Skeletal muscle satellite cell (primary cell): ENCODE measurements at regions not wholly inside any gene's neighbourhood (a gene's known extent, or its start where the extent isn't known, plus 50 kb on each side); places are given as distances from the start of the nearest gene placed in this dataset.
"Not testable (repeated sequence)": the region's sequence is repeated elsewhere in the genome, so short reads cannot be mapped to it uniquely, and the experiment has no call there.

Experiments
- H3K27me3 ChIP-seq: 2 replicates; pipeline ENCODE4 v1.7.0; 2013; ENCODE audit warnings: low read length; ENCODE audit not compliant: control insufficient read depth, insufficient read depth
- H3K36me3 ChIP-seq: 2 replicates; pipeline ENCODE4 v1.7.0; 2013; ENCODE audit warnings: mild to moderate bottlenecking, control low read depth, low read length; ENCODE audit not compliant: insufficient read depth
- H3K4me1 ChIP-seq: 2 replicates; pipeline ENCODE4 v1.7.0; 2013; ENCODE audit warnings: low read length; ENCODE audit not compliant: control insufficient read depth, insufficient read depth
- H3K4me2 ChIP-seq: 2 replicates; pipeline ENCODE4 v1.7.0; 2013; ENCODE audit warnings: mild to moderate bottlenecking, low read length
- H3K4me3 ChIP-seq: 2 replicates; pipeline ENCODE4 v1.7.0; 2013; ENCODE audit warnings: low read length
- H3K9ac ChIP-seq: 2 replicates; pipeline ENCODE4 v1.7.0; 2013; ENCODE audit warnings: mild to moderate bottlenecking, low read depth, low read length, moderate library complexity
- H3K9me3 ChIP-seq: replicated peaks from 2 replicates; pipeline ENCODE4 v1.7.0; 2013; ENCODE audit warnings: mild to moderate bottlenecking, control low read depth, low read length

DNA sequence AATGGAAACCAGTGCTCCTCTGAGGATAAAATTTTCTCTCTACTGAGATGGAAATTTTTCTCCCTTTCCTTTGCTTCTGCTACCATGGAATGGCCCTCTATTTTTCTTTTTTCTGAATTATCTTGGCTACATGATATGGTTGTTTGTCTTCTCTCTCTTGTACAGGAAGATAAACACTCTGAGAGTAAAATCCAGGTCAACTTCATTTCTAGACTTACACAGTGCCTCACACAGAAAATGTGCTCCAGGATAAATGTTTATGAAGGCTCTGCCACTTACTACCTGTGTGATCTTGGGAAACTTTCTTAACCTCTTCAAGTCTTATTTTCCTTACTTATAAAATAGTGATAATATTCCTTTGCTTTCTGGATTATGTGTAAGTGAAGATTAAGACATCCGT, 153.9 kb downstream of the PRELID2 start:
- H3K36me3 ChIP-seq = no peaks in the 10 kb centered on the region
- no peaks in the 10 kb centered on the region for H3K9me3 ChIP-seq
- H3K4me2 ChIP-seq = peak overlapping the region; percentile 29
- H3K27me3 ChIP-seq = no peaks in the 10 kb centered on the region
- H3K4me1 ChIP-seq = peaks cover 4% of the 10 kb centered on the region
- no peak overlapping the region for H3K9ac ChIP-seq
- no peak overlapping the region for H3K4me3 ChIP-seq

DNA sequence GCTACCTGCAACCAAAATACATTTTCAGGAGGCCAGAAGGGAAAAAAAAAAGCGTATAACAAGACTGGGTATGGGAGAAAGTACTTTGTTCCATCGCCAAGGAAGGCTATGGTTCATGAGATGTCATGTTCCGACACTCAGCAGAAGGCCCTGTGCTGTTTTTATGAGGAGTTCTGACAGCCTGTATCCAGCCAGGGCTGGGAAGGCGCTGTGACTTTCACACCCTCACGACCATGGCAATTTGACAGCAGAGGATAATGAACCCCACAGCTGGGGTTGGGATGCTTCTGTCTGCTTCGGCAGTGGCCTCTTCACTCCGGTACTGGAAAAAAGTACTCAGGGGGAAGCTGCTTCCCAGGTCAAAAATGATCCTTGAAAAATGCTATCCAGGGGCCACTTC, 154.4 kb downstream of the PRELID2 start:
- Histone ChIP-seq H3K4me2 (peak overlapping the region; percentile 29), H3K4me1 (peaks cover 4% of the 10 kb centered on the region), H3K36me3 (no peaks in the 10 kb centered on the region), H3K27me3 (no peaks in the 10 kb centered on the region), H3K9me3 (no peaks in the 10 kb centered on the region), H3K9ac (no peak overlapping the region), H3K4me3 (no peak overlapping the region)

DNA sequence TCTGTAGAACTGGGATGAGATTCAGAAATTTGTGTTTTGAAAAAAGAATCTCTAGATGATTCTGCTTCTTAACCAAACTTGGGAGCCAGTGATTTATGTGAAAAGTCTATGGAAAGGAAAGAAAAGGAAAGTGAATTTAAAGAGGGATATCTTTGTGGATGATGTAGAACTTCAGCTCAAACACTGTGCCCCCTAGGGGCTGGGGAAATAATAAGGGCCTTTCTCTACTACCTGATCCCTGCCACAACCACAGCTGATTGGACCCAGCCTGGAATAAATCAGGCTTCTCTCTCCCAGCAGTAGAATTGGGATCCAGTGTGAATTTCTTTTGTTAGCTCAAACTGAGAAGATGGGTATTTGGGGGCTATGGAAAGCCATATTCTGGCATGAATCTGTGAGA, 155.0 kb downstream of the PRELID2 start:
- Histone ChIP-seq H3K9ac (no peak overlapping the region), H3K27me3 (no peaks in the 10 kb centered on the region), H3K4me1 (peaks cover 4% of the 10 kb centered on the region)

GRCh38 chr5:145678255-145678654, 156.9 kb downstream of the PRELID2 start:
- no peak overlapping the region for H3K4me2 ChIP-seq

More for the DNA sequence above, 155.0 kb downstream of the PRELID2 start:
- no peaks in the 10 kb centered on the region for H3K36me3 ChIP-seq
- no peaks in the 10 kb centered on the region for H3K9me3 ChIP-seq
- no peak overlapping the region for H3K4me3 ChIP-seq
- no peak overlapping the region for H3K4me2 ChIP-seq

DNA sequence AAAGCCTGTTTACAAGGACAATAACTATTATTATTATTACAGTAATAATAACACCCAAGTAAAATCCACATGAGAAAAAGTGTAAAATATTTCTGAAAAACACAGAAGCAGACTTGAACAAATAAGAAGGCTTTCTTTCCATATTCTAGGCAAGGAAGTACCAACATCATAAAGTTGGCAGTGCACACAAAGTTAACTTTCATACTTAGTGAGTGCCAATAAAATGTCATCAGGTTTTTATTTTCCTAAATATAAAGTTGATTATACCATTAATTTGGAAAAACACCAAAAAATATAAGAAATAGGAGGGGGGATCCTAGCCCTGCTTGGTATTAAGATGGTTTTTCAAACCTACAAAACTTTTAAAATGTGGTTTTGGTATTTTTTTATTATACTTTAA, 161.4 kb downstream of the PRELID2 start:
- Histone ChIP-seq H3K4me2 (no peak overlapping the region), H3K36me3 (no peaks in the 10 kb centered on the region), H3K9me3 (no peaks in the 10 kb centered on the region), H3K9ac (no peak overlapping the region), H3K4me3 (no peak overlapping the region), H3K27me3 (no peaks in the 10 kb centered on the region), H3K4me1 (no peaks in the 10 kb centered on the region)

More at GRCh38 chr5:145678255-145678654, 156.9 kb downstream of the PRELID2 start:
- Histone ChIP-seq H3K9me3 (no peaks in the 10 kb centered on the region), H3K4me3 (no peak overlapping the region), H3K36me3 (no peaks in the 10 kb centered on the region), H3K4me1 (peaks cover 4% of the 10 kb centered on the region), H3K27me3 (no peaks in the 10 kb centered on the region), H3K9ac (no peak overlapping the region)

DNA sequence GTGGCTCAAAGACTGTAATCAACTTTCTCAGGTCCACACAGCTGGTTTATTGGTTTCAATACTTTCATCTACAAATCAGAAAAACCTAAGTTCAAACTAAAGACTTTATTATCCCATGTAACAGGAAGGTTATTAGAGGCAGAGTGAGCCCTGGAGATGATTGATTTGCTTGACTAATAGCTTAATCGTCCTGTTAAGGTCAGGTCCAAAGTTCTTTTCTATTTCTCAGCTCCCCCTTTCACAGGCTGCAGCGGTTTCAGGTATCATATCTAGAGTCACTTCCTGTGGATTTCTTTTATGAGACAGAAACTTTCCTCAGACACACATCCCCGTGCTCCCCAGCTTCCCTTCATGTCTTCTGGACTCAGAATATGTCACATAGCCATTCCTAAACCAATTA, 166.4 kb downstream of the PRELID2 start:
- no peaks in the 10 kb centered on the region for H3K36me3 ChIP-seq
- H3K4me1 ChIP-seq = no peaks in the 10 kb centered on the region
- H3K4me2 ChIP-seq = no peak overlapping the region
- no peaks in the 10 kb centered on the region for H3K27me3 ChIP-seq
- H3K4me3 ChIP-seq = no peak overlapping the region
- H3K9me3 ChIP-seq = no peaks in the 10 kb centered on the region
- H3K9ac ChIP-seq = no peak overlapping the region

GRCh38 chr5:145667742-145668141, 167.4 kb downstream of the PRELID2 start:
- Histone ChIP-seq H3K4me1 (no peaks in the 10 kb centered on the region), H3K4me2 (no peak overlapping the region), H3K36me3 (no peaks in the 10 kb centered on the region), H3K9ac (no peak overlapping the region), H3K4me3 (no peak overlapping the region), H3K27me3 (no peaks in the 10 kb centered on the region), H3K9me3 (no peaks in the 10 kb centered on the region)

- H3K9ac ChIP-seq = no peak overlapping the region
- H3K9me3 ChIP-seq = no peaks in the 10 kb centered on the region
- no peaks in the 10 kb centered on the region for H3K36me3 ChIP-seq
- H3K4me1 ChIP-seq = no peaks in the 10 kb centered on the region
- H3K27me3 ChIP-seq = no peaks in the 10 kb centered on the region
- H3K4me3 ChIP-seq = no peak overlapping the region
- no peak overlapping the region for H3K4me2 ChIP-seq
These were observed 168.6 kb downstream of the PRELID2 start for GRCh38 chr5:145666591-145666990.

DNA sequence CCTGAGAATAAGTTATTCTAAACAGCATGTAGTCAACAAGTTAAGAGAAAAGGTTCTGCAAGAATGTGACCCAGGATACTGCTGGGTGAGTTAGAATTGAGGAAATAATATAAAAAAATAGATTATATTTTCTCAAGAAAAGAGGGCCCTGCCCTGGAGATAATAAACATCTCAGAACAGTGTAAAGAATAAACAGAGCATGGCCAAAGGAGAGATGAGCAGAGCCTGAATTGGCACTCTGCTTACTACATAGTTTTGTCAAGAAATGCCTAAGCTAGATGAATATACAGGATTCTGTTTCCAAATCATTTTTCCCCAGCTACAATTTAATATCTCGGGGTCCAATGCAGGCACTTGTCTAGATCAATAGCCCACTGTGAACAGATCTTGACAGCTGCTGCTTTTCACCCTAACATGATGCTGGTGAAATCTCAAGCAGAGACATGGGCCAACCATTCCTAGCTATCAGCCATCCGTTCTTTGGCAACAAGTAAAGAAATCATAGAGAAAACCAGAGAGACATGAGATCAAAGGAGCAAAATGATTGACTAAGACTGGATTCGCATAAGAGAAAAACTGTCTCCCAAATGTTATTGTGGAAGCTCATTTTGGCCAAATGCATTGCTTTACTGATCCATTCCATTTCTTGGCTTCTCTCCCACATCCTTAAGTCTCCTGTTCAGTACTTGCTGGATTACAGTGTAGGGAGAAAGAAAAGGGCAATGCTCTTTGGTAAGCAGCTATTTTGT, 173.2 kb downstream of the PRELID2 start:
- H3K9ac ChIP-seq = no peak overlapping the region
- no peak overlapping the region for H3K4me2 ChIP-seq
- no peaks in the 10 kb centered on the region for H3K27me3 ChIP-seq
- H3K9me3 ChIP-seq = no peaks in the 10 kb centered on the region
- no peaks in the 10 kb centered on the region for H3K4me1 ChIP-seq
- no peaks in the 10 kb centered on the region for H3K36me3 ChIP-seq
- no peak overlapping the region for H3K4me3 ChIP-seq

GRCh38 chr5:145660897-145661640, 174.1 kb downstream of the PRELID2 start:
- Histone ChIP-seq H3K9ac (no peak overlapping the region), H3K4me3 (no peak overlapping the region), H3K27me3 (no peaks in the 10 kb centered on the region), H3K36me3 (no peaks in the 10 kb centered on the region), H3K4me1 (no peaks in the 10 kb centered on the region), H3K9me3 (no peaks in the 10 kb centered on the region), H3K4me2 (no peak overlapping the region)

- no peaks in the 10 kb centered on the region for H3K36me3 ChIP-seq
- H3K4me1 ChIP-seq = no peaks in the 10 kb centered on the region
- H3K4me2 ChIP-seq = no peak overlapping the region
- no peak overlapping the region for H3K9ac ChIP-seq
- H3K27me3 ChIP-seq = no peaks in the 10 kb centered on the region
- no peaks in the 10 kb centered on the region for H3K9me3 ChIP-seq
- H3K4me3 ChIP-seq = no peak overlapping the region
These were observed 176.7 kb downstream of the PRELID2 start for GRCh38 chr5:145658435-145658834.

GRCh38 chr5:145652700-145653099, 182.4 kb downstream of the PRELID2 start:
- H3K27me3 ChIP-seq, H3K4me1 ChIP-seq, H3K4me3 ChIP-seq, H3K9ac ChIP-seq, H3K4me2 ChIP-seq, H3K36me3 ChIP-seq, H3K9me3 ChIP-seq: not testable (repeated sequence)
